GM21447 (cell line): ENCODE measurements at regions not wholly inside any gene's neighbourhood (a gene's known extent, or its start where the extent isn't known, plus 50 kb on each side); places are given as distances from the start of the nearest gene placed in this dataset.

Experiments used
- ATAC-seq: cut with Tn5 transposase; IDR thresholded peaks from one replicate; pipeline ENCODE4 v1.9.1; 2021; ENCODE audit not compliant: unreplicated experiment

DNA sequence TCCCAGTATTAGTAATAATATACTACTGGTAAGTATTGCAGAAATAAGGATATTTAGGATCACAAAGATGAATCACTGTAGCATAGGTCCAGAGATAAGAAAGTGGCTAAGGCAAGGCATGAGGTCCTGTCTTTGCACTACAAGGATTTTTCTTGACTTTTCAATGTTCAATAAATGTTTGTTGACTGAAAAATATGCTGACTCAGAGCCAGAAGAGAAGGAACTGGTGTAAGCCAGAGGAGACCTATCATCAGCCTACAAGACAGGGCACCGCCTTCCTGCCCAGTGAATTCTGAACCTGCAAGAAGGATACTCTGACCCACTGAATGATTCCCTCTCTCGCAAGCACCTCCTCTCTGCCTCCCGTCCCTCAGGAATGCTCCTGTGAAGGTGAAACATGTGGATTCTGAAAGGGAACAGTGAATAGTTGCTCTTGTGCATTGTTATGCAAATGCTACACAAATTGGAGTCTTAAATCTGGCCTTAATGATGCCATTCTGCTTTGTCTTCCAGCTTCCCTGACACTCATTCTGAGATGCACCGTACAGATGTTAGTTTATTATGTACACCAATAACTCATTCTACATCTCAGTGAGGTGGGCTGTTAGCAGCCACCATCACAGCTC, 540.0 kb downstream of the OMA1 start:
- ATAC-seq = no peak

DNA sequence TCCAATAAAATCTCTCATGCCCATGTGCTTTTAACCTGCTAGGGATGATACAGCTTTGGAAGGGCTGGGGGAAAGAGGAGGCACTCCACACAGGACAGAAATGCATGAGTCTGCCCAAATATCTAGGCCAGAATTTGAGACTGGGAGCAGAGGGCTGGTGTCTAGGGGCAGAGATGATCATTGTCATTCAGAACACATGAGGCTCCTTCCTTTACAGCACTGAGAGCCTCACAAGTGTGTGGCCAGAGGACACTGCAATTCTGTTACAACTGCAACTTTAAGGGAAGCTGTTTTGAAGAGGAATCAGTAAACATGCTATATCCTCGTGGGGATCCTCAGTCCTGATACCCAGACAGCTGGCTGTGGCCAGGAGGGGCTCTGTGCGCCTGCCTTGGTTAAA, 541.3 kb downstream of the OMA1 start:
- ATAC-seq = no peak

DNA sequence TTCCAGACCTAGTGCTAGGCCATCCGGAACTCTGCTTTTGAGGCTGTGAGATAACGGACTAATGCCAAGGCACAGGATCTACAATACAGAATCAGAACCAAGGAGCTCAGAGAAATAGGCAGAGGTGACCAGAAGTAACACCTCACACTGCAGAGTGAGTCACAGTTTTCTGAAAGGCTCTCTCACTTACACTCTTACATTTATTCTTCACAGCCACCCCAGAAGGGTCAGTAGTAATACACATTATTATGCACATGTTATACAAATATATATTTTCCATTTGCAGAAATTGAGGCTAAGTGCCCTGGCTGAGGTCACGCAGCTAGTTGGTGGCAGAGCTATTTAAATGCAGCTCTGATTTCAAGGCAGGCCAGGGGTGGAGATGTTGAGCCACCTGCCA, 542.5 kb downstream of the OMA1 start:
- no peak for ATAC-seq

DNA sequence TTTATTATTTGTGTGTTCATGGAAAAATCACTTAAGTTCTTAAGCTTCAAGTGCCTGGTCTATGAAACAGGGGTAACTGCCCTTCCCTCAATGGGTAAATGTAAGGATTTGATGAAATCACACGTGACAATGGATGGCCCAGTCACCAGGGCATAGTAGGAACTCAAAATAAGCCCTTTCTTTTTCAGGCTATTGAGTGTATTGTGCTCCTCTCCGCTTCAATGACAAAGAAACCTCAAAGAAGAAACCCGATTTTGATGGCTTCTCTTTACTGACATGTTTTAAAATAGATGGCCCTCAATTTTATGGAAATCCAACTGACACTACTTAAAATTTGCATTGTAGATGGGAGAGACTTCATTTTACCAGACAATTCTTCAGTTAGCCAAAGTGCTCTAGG, 543.5 kb downstream of the OMA1 start:
- ATAC-seq = no peak

DNA sequence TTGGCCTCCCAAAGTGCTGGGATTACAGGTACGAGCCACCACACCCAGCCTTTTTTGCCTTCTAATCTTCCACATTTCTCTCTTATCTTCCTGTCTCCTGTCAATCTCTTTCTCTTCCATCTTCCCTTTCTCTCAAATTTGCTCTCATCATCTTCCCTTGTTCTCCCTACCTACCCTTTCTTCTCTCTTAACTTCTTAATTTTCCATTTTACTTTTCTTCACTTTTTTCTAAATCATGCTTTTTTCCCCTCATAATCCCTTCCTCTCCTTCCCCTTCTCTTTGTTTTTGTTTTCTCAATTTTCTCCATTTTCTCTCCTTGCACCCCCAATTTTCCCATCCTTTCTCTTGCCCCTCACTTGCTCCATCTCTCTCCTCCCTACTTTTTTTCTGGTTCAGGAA, 545.7 kb downstream of the OMA1 start:
- no peak for ATAC-seq

DNA sequence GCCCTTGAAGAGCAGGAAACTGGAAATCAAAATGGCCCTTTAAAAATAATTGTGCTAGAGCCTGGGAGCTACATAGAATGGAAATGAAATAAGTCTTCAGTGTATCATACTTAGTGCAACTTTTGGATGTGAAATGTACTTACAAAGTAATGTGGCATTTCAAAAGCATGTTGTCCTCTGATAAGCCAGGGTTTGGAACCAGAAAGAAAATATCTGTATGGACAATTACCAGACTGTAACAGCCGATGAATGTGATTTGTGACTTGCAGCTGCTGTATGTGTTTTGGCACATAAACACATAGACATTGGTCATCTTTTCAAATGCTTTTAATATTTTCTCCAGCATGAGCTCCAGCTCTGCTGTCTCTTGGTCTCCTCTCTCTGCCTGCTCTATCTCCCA, 546.4 kb downstream of the OMA1 start:
- no peak for ATAC-seq

DNA sequence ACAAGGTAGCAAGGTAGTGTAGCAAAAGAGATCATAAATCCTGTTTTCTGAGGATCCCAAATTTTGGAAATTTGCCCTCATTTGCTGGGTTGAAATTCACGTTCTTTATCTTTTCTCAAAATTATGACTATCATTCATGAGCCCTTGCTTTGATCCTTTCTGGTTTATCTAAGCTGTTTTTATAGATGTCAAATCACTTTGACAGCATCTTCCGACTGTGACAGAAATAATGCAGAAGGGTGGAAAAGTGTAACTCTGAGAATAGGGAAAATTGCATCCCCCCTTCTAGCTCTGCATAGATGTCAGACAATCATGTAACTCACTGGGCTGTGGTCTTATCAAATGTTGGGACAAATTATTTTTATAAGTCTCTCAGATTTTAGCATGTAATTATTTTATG, 550.1 kb downstream of the OMA1 start:
- ATAC-seq = no peak

DNA sequence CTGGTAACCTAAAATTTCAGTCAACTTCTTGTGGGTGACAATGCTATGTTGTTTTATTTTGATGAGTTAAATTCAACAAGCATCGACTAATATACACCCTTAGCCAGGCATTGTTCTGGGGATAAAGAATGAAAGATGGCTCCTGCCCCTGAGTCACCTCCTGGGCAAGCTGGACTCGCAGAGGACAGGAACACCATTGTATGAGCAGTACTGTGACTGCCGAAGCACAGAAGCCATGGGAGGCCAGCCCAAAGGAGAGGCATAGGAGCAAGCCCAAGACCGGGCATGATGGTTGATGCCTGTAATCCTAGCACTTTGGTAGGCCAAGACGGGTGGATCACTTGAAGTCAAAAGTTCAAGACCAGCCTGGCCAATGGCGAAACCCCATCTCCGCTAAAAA, 555.2 kb downstream of the OMA1 start:
- no peak for ATAC-seq

DNA sequence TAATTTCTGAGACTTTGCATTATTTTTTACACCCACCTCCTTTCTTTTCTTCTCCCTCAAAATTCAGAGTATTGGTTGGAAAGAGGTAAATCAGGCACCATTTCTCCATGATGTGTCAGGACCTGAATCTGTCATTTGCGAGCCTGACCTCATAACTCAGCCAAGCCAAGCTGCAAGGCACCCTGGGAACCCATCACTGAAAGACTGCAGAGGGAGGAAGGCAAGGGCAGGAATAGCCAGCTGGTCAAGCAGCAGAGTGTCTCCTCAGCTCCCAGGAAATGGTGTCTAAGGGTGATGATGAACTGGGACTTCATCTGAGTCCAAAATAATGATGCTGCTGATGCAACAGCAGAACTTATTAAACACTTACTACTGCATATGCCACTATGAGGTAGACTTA, 556.6 kb downstream of the OMA1 start:
- ATAC-seq = no peak

DNA sequence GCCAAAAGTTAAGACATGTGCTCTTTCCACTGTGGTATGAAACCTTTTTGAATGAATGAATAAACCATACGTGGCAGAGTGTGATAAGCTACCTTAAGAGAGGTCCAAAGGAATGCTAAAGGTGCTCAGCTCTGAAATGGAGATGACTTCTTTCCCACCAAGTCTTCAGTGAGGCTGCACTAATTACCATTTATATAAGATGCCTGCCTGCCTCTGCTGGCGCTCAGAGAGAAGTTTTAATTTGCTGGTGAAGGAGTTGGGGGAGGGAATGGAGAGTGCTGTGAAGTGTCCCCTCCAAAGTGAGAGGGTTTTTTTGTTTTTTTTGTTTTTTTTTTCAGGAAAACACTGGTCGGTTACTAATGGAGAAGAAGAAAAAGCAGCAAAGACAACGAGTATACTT, 559.0 kb downstream of the OMA1 start:
- ATAC-seq = no peak

DNA sequence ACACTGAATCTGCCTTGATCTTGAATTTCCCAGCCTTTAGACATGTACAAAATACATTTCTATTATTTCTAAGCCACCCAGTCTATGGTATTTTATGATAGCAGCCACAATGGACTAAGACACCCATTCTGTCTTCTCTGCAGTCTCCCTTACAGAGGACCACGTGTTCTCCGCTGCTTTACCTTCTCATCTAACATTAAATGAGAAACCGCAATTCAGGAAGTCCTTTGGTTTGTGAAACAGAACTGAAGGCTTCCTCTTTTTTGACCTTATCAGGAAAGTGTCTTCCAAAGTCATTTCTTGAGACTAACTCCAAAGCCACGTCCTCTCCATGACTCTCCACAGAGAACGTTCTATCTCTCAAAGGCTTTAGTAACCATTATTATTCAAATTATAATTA, 560.1 kb downstream of the OMA1 start:
- no peak for ATAC-seq

DNA sequence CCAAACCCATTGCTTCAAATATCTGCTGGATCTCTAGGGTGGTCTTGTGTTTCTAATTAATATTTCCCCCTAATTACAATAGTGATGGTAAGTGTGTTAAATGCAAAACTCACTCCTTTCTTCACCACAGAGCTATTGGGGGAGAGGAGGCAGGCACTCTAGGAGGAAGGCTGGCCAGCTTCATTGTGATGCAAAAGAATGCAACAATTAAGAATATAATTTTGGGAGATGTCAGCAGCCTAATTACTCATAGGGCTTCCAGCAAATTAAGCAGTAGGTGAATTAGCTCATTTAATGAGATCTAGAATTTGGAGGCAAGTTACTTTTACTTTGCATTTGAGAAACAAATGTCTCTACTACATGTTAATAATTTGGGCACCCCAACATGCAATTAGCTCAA, 560.4 kb upstream of the DAB1 start:
- ATAC-seq = no peak

DNA sequence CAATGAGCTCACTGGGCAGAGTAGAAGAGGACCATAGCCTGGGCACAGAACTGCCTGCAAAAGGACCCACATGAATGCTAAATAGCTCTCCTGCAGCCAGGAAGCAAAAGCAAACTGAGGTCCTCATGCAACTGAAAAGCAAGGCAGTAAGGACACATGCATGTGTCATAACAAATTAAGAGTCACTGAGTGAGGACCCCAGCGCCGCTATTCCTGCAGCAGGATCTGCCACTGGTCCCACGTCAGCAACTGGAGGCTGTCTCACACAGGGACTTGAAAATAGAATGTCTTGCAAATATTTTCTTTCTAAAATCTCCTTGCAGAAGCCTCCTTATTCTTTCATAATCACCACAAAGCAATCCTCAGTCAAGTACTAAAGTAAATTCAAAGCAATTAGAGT, 559.6 kb upstream of the DAB1 start:
- ATAC-seq = no peak

DNA sequence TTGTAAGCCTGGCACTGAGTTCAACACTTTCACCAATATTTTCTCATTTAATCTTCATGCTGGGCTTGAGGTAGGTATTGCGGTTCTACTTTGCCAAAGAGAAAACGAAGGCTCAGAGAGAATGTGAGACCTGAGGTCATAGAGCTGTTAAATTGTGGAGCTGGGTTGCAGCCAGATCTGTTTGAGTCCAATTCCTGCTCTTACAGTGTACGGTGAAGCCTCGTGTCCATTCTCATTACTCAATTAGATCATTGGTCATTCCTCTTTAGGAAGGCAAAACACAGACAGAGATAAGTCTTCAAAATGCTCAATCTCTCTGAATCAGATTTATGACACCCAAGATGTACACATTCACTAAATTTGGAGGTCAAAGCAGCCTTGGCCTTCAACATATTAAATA, 559.0 kb upstream of the DAB1 start:
- ATAC-seq = no peak

DNA sequence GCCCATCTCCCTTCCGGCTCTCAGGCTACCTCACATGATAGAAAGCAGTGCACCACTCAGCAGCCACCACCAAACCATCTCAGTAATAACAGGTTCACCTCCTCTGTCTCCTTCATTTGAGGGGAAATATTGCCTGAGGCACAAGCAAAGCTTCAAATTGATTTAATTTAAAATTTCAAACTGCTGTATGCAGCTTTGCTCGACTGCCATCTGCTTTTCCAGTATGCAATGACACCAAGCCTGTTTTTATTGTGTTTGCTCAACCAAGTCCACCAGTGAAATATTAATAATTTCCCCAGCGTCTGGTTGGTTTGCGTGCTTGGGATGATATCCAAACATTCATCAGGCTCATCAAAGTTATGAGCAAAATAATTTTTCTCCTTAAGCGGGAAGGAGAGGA, 552.4 kb upstream of the DAB1 start:
- no peak for ATAC-seq

DNA sequence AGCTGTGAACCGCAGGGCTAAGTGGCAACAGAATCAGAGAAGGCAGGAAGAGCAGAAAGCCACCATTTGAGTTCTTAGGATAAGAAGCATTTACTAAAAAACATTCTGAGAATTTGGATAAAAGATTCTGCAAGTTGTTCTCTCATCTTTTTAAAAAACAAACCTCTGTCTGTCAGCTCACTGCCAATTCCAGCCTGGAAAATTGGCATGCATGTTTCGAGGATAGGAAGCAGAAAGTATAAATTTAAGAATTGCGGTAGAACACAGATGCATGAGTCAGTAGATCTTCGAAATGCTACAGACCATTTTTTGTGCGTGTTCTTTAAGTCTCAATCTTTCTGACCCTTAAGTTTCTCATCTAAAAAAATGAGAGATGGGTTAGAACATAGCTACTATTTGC, 544.5 kb upstream of the DAB1 start:
- ATAC-seq = no peak

DNA sequence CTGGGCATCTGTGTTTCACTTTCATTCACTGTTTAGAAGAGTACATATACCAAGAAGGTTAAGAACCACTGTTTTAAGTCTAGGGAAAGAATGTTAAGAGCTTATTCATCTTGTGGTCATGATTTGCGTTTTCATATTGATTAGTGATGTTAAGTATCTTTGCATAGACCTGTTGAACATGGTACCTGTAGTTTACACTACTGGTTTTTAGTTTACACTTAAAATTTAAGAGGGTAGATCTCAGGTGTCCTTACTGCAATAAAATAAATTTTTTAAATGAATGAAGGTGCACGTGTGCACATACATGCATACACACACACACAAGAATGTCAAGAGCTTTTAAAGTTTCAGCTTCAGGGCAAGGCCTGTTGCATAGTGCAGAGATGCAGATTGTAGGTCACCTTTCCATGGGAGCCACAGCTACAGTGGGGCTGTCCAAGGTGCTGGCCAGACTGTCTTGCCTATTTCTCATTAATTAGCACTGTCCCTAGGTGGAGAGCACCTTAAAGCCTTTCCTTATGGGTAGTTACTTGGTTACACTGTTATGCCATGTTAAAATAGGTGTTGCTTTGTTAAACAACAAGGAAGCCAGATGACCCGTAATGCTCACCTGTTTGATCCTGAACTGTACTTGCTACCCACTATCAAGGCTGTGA, 543.0 kb upstream of the DAB1 start:
- no peak for ATAC-seq

DNA sequence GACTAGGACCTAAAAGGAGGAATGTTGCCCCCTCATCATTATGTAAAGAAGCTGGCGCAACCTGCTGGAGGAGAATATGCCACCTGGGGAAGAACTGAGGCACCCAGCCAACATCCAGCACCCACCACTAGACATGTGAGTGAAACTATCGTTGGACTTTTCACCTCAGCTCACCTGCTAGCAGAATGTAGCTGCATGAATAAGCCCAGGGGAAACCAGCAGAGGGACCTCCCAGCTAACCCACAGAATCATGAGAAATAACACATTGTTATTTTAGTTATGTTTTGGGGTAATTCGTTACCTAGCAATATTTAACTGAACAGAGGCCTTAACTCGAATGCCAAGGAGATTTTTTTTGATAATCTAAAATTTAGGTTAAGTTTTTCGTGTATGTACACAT, 542.5 kb upstream of the DAB1 start:
- no peak for ATAC-seq

DNA sequence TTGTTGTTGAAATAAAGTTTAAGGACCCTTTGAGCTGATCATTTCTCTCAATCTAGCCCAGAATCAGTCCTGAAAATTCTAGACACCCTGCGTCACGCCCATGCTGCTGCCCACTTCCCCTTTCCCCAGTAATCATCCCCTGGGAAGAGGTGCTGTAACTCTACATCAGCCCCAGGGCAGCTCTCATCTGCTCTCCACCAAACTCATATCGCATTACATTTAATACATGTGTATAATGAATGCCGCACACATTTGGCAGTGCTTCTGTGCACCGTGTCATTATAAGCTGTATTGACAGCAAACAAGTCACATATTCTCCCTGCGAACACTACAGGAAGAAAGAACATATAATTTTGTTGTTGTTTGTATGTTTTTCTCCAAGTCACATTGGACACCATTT, 539.7 kb upstream of the DAB1 start:
- no peak for ATAC-seq

DNA sequence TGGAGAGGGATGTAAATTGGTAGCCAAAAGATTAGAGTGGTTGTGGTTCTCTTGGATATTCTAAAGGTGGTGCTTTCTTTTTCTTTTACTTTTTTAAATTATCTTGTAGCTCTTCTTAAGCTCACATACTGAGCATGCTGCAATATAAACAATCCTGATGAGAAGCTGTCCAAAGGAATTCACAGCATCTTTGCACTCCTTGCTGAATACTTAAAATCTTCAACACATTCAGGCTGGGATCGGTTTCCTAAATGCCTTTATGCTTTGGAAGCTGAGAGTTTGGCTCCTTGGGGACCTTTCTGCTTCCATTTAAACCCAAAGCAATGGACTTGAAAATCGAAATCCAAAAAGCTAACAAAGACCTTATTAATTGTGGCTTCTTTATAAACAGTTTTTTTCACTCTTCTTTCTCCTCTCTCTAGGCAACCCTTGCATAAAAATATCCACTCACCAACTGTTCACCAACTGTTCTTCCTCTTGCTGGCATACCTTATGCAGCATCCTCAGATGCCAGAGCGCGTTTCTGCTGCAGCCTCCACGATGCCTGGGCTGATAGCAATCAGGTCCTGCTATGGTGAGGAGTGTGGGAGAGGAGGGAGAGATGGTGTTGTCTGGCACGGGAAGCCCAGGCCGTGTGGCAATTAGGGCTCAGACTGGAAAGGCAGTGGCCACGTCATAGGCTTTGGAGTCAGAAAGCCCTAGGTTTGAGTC, 535.8 kb upstream of the DAB1 start:
- no peak for ATAC-seq

DNA sequence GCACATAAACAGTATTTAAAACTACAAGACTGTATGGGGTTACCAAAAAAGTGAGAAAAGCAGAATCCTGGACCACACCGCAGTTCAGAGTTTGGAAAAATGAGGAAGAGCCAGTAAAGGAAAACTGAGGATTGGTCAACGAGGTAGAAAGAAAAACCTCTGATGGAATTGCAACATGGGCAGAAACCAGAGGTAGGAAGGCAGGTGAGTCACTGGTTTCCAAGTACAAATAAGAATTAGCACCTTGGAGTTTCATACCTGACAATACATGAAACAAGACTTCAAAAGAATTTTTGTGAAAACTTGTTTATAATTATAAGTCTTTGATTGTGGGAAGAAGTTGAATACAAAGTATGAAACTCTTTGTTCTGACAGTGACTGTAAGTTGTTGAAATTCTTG, 533.7 kb upstream of the DAB1 start:
- ATAC-seq = no peak

DNA sequence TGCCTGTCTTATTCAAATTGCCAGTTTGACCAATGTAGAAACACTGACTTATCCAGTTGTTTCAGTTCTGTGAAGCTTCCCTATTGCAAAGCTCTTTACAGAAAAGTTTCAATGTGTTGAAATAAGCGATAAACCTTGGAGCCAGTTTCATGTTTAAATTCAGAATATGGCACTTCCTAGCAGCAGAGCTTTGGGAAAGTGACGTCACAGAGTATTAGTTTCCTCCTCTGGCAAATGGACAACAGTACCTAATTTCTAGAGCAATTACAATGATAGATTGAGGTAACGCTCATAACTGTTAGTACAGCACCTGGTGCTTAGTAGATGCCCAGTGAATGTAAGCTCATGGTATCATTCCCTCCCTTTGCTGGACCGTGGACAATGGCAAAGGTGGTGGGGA, 527.5 kb upstream of the DAB1 start:
- ATAC-seq = no peak

DNA sequence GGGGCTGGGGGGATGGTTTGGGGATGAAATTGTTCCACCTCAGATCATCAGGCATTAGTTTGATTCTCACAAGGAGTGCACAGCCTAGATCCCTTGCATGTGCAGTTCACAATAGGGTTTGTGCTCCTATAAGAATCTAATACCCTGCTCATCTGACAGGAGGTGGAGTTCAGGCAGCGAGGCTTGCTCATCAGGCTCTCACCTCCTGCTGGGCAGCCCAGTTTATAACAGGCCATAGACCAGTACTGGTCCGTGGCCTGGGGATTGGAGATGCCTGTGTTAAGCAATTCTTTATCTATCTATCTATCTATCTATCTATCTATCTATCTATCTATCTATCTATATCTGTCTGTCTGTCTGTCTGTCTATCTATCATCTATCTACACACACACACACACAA, 525.3 kb upstream of the DAB1 start:
- ATAC-seq = no peak
